Lung microvascular endothelial cell (primary cell): ENCODE measurements at regions not wholly inside any gene's neighbourhood (a gene's known extent, or its start where the extent isn't known, plus 50 kb on each side); places are given as distances from the start of the nearest gene placed in this dataset.
A peak's percentile ranks its signal among the peaks of the same experiment; 100 is the strongest.

Experiments
- DNase-seq, 2 donors: peaks; one replicate each; pipeline versions ENCODE4 v3.0.0 to v3.0.0-alpha.2; 2010; ENCODE audit warnings: low read depth in 2 of 2

GRCh38 chr11:43545610-43546009 lies 134.9 kb upstream of the HSD17B12 start:
- no peak for DNase-seq

GRCh38 chr11:43546561-43547429 lies 133.7 kb upstream of the HSD17B12 start:
- DNase-seq, result peak in 1 of 2 donors; percentile 5

GRCh38 chr11:43547430-43547831 lies 133.1 kb upstream of the HSD17B12 start:
- DNase-seq, result peak in 1 of 2 donors; percentile 2

- DNase-seq, result no peak
Observed at GRCh38 chr11:43547889-43548381, 132.6 kb upstream of the HSD17B12 start.

- no peak for DNase-seq
Observed at GRCh38 chr11:43548916-43549315, 131.6 kb upstream of the HSD17B12 start.

- DNase-seq, result no peak
Observed at GRCh38 chr11:43549624-43550023, 130.9 kb upstream of the HSD17B12 start.

- no peak for DNase-seq
Observed at GRCh38 chr11:43550714-43551113, 129.8 kb upstream of the HSD17B12 start.

GRCh38 chr11:43554148-43554473 lies 126.4 kb upstream of the HSD17B12 start:
- no peak for DNase-seq

GRCh38 chr11:43555186-43555585 lies 125.4 kb upstream of the HSD17B12 start:
- no peak for DNase-seq

- DNase-seq, result peak in 1 of 2 donors; percentile 25
Observed at GRCh38 chr11:43555816-43556611, 124.5 kb upstream of the HSD17B12 start.

GRCh38 chr11:43556612-43557375 lies 123.7 kb upstream of the HSD17B12 start:
- no peak for DNase-seq

- peak in 1 of 2 donors; percentile 5 for DNase-seq
Observed at GRCh38 chr11:43557553-43558110, 122.9 kb upstream of the HSD17B12 start.

- DNase-seq, result no peak
Observed at GRCh38 chr11:43558146-43558545, 122.4 kb upstream of the HSD17B12 start.

GRCh38 chr11:43558556-43559127 lies 121.9 kb upstream of the HSD17B12 start:
- no peak for DNase-seq

GRCh38 chr11:43561832-43562231 lies 118.7 kb upstream of the HSD17B12 start:
- no peak for DNase-seq

- peak; percentile 54 to 69 for DNase-seq
Observed at GRCh38 chr11:43567396-43567975, 113.1 kb upstream of the HSD17B12 start.

- DNase-seq, result peak; percentile 15 to 24
Observed at GRCh38 chr11:43573233-43573632, 107.3 kb upstream of the HSD17B12 start.

GRCh38 chr11:43573873-43574272 lies 106.7 kb upstream of the HSD17B12 start:
- no peak for DNase-seq

GRCh38 chr11:43574411-43574810 lies 106.1 kb upstream of the HSD17B12 start:
- DNase-seq, result no peak
